Activated CD4-positive, alpha-beta T cell treated with anti-CD3 and anti-CD28 coated beads for 4 hours (primary cell): ENCODE measurements at regions not wholly inside any gene's neighbourhood (a gene's known extent, or its start where the extent isn't known, plus 50 kb on each side); places are given as distances from the start of the nearest gene placed in this dataset.

ENCODE experiments used
- DNase-seq, 2 donors: peaks; one replicate each; pipeline ENCODE4 v3.0.0-alpha.2; 2020

DNA sequence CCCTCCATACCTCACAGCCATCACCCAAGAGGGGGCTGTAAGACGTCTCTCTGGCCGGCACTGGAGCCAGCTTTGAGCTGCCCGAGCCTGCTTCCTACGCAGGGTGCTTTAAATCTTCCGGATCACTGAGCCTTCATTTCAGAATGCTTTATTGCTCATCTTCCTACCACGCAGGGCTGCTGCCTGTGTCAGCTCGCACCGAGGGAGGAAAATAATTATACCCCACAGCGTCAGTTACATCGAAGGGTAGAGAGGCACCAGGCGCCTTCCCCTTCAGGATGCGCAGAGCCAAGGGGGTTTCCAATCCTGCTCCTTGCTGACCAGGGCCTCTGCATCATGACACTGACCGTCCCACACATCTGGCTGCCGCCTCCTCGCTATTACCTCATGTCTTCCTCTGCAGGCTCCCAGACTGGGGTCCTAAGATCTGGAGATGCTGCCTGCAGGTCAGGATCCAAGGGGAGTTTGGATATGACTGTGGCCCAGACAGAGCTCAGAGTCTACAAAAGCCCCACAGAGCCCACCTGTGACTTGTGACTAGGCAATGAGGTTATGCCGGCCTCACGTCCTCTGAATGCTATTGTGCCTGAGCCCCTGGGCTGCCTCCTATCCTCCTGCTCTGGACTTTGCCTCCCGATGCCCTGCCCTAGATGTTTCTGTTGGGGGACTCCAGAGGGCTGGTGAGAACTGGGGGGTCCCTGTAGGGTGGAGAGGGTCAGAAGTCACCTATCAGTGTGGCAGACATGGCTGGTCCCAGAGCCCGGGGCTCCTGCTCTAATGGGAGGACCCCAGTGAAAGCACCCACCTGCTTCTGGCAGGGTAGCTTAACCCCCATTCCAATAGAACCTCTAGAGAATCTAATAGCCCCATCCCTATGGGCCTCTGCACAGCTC is 220.3 kb upstream of the RTL1 start:
- no peak for DNase-seq

DNA sequence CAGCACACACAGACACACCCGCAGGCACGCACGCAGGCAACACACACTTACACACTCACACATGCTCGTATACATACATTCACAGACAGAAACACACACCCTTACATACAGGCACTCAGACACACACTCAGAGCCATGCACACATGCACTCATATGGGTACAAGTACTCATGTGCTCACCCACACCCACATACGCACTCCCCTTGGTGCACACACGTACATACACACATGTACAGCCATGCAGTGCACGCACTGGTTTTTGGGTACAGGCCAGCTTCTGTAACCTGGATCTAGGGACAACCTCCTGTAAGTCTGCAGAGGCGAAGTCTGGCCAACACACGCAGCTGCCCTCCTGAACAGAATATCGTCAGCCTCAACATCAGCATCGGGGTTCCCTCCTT is 221.3 kb upstream of the RTL1 start:
- DNase-seq = no peak

DNA sequence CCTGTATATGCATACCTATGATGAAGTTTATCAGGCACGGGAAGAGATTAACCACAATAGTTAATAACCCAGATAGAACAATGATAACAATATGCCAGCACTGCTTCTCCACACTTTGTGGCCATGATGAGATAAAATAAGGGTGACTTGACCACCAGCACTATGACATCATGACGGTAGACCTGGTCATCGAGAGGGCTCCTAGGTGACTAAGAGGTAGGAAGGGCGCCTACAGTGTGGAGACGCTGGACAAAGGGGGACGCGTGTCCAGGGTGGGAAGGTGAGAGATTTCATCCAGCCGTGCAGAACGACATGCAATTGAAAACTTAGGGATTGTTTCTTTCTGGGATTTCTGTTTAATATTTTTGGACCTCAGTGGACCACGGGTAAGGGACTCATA is 221.8 kb upstream of the RTL1 start:
- DNase-seq = no peak

DNA sequence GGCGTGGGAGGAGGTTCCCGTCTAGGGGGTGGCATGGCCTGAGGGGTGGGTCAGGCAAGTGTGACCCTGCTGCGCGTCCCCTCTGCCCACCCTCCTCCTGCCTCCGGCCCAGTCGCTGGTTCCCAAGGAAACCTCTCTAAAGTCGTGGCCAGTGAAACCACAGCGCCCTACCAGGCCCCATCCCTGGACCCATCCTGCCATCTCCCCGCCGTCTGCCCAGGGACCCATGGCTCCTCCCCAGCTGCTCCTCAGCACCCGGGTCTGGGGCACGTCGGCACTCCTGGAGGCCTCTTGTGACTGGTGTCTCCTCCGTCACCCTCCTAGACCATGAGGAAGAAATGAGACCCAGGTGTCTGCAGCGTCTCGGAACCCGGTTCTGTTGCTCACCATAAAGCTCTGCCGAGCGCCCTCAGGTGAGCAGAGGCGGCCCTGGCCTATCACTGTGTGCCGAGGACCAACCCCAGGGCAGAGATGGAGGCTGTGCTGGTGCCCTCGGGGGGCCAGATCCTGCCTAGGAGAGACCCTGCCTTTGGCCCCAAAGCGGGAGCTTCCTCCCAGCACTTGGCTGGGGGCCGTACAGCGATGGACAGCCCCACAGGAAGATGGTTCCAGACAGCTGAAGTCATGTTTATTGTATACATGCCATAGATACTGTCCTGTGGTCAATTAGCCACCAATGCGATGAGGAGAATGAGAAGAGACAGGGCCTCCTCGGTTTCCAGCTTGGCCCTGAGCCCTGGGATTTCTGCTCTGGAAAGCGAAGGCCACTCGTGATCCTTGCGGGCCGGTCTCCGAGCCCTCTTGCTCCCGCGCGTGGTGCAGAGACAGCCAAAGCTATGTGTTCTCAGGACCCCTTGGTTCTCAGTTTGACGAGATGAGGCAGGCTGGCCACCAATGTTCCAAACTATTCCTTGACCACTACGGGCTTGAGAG is 222.5 kb upstream of the RTL1 start:
- DNase-seq = no peak

DNA sequence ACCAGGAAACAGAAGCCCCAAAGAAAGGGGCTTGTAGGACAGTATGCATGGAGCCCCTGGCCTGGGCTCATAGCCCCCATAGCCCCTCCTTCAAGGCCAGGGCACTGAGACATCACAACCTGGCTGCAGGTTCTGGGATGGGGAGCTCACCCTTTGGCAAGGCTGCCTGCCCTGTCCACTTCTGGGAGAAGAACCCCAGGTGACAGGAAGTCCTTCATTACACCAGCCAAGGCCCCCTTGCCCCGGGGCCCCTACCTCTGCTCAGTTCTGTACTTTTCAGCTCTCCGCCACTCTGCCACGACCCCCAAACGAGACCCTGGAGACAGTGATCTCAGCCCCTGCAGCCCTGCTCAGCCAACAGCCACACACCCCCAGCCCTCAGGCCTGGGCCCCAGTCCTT is 223.2 kb upstream of the RTL1 start:
- no peak for DNase-seq

DNA sequence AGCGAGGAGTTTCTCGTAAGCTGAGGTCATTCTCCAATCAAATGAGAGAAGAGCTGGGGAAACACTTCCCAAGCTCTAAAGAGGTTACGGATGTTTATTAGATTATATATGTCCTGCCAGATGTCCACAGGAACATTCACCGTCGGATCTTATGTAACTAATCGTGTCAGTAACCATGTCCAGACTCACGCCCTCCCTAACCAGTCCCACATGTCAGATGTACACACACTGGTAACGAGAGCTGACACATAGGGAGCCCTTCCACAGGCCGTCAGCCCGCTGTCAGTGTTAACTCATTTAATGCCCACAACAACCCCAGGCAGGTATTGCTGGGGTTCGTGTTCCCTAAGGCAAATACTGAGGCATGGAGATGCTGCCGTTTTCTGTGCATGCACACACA is 223.7 kb upstream of the RTL1 start:
- DNase-seq = no peak

DNA sequence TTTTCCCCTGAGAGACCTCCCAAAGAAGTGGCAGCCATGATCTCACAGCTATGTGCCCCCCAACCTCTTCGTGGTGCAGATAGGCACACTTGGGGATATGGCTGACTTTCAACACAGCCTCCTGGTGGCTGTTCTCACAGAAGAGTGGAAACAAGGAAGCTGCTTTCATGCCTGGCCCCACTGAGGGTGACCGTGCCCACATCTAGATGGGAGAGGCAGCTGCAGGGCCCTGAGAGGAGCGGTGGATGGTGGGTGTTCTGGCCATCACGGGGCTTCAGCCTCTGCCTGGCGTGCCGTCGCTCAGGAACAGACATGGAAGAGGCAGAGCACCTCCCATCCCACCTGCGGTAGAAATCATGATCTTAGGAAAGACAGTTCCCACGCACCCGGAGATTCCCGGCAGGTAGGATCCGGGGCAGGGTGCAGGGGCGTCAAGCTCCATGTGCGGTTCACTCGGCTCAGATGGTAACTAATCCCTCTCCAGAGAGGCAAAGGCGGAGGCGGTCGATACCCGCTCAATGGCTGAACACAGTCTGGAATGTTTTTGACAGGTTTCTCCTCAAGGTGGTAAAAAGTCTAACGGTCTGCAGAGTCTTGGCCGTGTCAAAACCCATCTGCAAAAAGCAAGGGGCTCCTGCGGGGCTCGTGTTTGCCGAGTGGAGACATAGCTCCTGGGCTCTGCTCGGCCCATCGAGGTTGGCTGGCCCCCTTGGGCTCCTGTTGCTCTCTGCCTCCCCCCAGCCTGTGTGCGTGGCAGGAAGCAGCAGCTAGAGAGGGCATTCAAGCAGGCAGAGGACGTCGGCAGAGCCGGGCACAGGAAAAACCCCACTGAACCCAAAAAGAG is 225.2 kb upstream of the RTL1 start:
- DNase-seq = no peak

DNA sequence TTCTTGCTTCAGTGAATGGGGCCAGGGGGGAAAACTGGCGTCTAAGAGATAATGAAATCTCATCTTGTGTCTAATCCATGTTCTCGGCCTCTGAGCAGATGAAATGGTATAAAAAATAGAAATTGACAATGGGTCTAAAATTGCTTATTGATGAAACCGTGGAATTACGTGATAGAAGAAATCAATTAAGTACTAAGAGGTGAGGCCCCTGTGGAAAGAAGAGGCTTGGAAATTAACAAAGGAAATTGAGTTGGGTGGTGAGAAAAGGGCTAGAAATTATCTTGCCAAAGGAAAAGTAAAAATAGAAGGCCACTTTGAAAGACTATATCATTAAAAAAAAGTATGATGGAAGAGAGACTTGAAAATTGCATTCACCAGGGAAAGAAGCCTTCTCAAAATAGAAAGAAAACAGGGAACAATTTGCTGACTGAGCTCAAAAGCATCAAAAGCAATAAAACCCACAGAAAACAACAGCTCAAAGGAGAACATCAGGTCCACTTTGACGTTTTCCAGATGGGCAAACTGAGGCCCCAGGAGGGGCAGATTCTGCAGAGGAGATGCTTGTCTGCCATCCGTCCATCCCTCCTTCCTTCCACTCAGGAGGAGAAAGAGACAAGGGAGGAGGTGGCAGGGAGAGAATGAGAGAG is 226.1 kb upstream of the RTL1 start:
- no peak for DNase-seq

DNA sequence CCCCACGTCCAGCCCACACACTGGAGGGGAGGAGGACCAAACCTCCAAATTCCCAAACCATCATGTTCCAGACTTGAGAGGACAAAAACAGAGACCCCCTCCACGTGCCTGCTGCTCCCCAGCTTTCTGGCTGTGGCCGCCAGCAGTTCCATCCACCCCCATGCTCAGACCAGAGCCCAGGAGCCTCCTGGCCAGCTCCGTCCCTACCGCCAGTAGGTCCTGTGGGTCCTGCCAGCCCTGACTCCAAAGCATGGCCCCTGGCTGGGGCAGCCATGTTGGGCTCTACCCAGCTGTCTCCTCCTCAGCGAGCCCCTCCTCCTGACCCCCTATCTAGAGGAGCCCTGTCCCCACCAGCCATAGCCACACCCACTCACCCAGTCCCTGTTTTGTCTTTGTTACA is 227.3 kb upstream of the RTL1 start:
- no peak for DNase-seq

DNA sequence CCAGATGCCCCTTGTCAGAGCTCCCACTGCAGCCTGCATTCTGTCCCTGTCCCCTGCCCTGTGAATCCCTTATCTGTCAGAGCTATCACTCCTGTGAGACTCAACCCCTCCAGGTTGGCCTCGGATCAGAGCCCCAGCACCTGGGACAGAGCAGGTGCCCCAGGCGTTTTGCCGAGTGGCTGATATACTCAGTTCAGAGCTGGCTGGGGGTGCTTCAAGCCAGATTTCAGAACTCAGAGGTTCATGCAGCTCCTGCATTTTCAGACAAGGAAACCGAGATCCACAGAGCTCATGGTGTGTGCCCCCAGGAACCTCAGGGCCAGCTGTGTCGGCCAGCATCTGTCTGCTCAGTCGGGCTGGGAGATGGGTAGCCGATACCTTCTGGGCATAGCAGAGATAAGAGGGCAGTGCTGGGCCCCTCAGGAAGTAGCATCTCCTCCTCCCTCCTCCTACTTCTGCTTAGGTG is 228.0 kb upstream of the RTL1 start:
- no peak for DNase-seq

DNA sequence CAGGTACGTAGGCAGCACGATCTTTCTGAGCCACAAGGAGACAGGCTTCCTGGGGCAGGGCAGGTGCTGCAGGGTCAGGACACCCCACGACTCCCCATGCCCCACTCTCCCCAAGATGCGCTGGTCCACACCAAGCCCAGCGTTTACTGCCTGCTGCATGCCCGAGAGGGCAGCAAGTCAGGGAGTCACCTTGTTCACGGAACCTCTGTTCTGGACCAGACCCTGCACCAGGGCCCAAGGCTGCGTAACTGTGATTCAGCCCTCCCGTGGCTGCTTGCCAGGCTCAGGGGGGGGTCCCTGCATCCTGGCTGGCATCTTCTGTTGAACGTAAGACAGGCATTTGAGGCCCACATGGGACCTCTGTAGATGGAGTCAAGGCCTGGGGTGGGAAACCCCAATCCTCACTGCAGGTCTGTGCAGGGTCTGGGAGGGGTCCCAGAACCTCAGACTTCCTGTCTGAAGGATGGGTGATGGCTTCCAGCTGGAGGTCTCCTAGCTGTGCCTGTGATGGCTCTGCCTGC is 228.6 kb upstream of the RTL1 start:
- DNase-seq = no peak

DNA sequence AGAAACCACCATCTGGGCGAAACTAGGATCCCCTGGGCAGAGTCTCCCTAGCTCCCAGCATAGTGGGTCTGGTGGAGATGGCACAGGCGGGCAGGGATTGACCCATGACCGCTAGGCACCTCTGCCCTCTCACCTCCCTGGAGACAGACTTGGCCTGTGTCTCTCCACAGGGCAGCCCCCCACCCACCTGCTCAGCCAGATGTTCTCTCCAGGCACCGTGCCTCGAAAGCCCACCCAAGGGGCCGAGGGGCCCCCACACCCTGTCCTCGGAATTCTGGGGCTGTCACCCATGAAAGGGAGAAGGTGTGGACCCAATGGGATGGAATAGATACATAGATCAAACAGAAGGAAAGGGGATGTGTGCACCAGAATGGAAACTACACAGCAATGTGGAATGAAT is 229.1 kb upstream of the RTL1 start:
- no peak for DNase-seq

DNA sequence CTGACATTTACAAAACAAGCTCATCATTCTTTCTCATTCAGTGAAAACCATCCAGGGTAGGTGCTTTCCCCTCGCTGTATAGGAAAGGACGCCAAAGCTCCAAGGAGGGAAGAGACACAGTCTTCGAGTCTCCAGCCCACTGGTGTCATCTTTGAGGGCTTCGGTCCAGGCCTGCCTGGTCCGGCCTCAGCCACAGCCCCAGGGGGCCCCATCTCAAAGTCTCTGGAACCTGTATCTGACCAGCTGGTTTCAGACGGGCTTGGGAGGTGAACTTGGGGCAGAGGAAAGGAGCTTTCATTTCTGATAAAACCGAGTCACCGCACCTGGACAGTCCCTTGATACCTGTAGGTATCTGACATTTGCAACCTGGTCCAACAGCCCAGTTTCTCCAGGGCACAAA is 229.5 kb upstream of the RTL1 start:
- no peak for DNase-seq

DNA sequence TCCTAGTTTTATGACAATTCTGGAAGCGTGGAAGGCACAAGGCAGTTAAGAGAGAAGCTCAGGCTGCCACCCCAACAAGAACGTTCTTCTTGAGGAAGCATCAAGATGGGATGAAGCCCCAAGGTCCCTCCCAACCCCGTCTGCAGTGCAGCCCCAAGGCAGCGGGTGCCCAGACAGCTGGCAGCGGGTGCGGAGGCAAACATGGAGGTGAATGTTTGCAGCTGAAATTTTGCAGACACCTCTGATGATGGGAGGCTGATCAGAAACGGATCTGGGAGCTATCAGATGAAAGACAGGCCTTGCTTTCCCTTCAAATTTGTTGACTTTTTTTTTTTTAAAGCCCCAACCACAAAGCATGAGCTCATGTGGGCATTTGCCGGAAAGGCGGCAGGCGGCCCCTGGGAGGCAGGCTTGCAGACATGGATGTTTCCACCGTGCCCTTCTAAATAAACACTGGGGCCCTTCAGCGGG is 230.7 kb upstream of the RTL1 start:
- no peak for DNase-seq

DNA sequence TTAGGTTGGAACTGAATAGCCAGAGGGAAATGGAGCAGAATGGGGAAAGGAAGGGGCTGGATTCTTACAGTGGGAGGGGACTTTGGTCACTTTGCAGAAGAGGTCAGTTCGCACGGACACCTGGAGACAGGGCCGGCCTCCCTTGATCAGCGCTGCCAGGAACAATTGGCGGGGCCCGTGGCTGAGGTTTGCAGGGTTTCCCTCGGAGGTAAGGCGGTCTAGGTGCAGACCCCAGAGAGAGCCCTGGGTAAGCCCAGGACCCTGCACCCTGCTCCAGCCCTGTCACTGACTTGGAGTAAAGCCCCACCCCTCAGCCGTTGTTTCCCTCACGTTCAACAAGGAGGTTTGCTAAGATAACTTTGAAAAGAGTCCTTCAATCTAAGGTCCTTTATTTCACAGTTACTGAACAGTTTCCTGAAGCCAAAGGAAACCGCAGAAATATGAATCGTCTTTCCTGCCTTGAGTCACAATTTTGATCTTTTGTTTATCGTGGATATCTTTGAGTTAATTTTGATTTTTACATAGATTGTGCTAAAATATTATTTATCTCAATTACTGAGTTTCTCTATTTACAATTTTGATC is 231.4 kb upstream of the RTL1 start:
- DNase-seq = no peak

DNA sequence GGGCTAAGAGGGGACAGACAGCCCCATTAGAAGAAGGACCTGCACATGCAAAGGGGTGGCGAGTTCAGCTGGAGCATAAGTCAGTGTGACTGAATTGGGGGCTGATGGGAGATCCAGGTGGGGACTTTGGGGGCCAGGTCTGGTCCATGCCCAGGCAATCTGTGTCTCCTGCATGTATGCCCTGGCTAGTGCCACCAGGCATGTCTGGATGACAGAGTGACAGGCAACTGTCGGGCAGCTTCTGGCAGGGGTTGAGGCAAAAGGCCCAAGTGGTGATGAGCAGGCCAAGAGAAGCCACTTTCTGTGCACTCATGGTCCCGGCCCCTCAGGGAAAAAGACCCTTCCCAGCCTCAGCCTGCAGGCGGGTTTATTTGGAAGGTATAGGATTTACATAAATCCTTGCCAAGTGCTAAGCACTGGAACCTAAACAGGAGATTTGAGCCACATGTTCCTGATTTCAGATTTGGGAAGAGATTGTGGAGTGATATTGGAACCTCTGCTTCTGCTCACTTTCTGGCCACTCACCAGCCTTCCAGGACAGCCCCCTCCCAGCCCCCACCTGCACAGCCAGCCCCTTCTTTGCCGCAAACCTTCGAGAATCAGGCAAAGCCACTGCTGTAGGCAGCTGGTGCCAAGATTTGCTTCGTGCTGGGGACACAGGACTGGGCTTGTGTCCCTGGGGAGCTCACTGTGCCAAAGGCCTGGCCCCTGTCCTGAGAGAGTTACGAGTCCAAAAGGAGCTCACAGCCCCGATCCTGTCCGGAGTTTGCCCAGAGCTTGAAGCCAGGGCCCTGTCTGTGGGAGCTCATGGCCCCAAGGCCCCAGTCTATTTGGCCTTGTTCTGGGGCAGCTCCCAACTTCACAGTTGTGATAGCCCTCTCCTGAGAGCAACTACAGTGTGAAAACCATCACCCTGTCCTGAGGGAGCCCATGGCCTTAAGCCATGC is 232.5 kb upstream of the RTL1 start:
- DNase-seq = no peak

DNA sequence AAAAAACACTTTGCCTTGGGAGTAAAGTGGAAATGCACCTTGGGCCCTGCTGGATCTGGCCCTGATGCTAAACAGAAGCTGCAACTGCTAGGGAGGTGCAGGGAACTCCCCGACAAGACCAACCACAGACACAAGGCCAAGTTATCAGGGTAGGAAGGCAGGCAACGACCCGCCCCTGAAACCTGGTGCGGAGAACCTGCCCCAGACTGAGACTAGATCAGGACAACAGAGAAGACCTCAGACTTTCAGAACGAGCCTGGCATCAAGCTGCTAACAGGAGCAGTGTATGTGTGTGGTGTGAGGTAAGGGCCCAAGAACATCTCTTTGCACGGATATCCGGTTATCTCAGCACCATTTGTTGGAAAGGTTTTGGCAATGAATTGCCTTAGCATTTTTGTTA is 233.7 kb upstream of the RTL1 start:
- DNase-seq = no peak

DNA sequence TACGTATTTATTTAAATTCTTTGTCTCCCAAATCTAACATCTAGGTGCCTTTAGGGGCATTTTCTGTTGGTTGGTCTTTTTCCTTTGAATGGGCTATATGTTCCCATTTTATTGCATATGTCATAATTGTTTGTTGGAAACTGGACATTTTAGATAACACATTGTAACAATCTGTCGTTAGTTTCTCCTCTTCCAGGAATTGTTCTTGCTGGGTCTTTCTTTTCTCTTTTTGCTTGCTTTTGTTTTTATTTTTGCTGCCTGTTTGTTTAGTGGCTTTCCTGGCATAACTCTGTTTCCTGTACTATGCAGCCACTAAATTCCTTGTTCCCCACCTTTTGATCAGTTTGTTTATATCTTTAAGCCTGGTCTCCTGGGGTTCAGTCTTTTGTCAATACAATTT is 244.3 kb upstream of the RTL1 start:
- no peak for DNase-seq

DNA sequence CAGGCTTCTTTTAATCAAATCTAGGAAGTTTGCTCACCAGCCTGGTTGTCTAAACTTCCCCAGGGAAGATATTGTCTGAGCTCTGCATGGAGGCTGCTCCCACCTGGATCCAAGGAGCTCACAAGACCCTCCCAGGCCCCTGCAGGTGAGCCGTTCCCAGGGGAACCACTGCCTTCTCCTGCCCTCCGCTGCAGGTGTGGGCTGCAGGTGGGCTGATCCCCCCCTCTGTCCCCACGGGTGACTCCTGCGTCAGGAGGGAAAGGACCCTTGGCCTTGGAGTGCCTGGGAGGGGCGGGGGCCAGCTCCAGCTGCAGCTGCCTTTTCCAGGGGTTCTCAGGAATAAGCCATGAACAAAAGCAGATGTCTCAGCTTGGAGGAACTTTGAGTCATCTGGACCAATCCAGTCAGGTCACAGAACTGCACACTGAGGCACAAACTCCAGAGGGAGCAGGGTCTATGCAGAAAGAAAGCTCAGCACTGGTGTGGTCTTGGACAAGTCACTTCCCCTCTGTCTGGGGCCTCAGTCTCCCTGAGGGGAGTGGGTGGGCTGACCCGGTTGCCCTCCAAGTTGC is 246.6 kb upstream of the RTL1 start:
- no peak for DNase-seq
